ENCODE measurements at regions not wholly inside any gene's neighbourhood (a gene's known extent, or its start where the extent isn't known, plus 50 kb on each side); places are given as distances from the start of the nearest gene placed in this dataset.

GRCh38 chr13:74193391-74193790, 59.2 kb upstream of the KLF12 start:
- DNase-seq (ENCODE audit: low read depth) = no peak

GRCh38 chr13:74191410-74191809, 57.2 kb upstream of the KLF12 start:
- no peak for DNase-seq (ENCODE audit: low read depth)

GRCh38 chr13:74190999-74191398, 56.8 kb upstream of the KLF12 start:
- no peak for DNase-seq (ENCODE audit: low read depth)

- no peak for DNase-seq (ENCODE audit: low read depth)
These were observed 53.4 kb upstream of the KLF12 start for GRCh38 chr13:74187564-74187963.

- DNase-seq (ENCODE audit: low read depth) = no peak
These were observed 50.1 kb upstream of the KLF12 start for GRCh38 chr13:74184283-74184682.
